ENCODE measurements at regions not wholly inside any gene's neighbourhood (a gene's known extent, or its start where the extent isn't known, plus 50 kb on each side); places are given as distances from the start of the nearest gene placed in this dataset.
A peak's percentile ranks its signal among the peaks of the same experiment; 100 is the strongest.

DNA sequence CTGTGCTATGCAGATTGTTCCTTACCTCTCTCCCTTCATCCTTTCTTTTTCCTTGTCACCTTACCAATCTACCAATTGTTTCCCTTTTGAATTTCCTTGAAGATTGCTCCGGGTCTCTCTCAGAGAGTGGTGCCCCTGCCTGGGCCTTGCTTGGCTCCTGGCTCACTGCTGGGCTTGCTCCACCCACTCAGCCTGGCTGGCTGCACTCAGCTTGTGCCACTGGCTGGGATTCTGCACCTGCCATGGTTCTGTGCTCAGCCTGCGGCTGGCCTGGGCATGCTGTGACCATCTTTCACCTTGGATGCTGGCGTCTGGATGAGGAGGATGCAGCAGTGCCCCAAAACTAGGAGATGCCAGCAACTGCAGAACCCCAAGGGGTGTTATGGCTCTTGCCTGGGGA lies 463.9 kb upstream of the CXADR start:
- DNase-seq, result no peak
- Histone ChIP-seq H3K27me3 (no peaks in the 10 kb centered on the region), H3K4me1 (peaks cover 0 to 3% (median 0%) of the 10 kb centered on the region in 12 donors), H3K4me3 (no peak overlapping the region), H3K9me3 (peaks cover 0 to 14% (median 0%) of the 10 kb centered on the region in 12 donors), H3K36me3 (no peaks in the 10 kb centered on the region), H3K27ac (no peak overlapping the region)
- ATAC-seq, result no peak
- 67 to 89% (median 74%) methylated on average over 3 of the region's 3 CpGs for WGBS, 4 donors
- TF ChIP-seq, protein P1, sequence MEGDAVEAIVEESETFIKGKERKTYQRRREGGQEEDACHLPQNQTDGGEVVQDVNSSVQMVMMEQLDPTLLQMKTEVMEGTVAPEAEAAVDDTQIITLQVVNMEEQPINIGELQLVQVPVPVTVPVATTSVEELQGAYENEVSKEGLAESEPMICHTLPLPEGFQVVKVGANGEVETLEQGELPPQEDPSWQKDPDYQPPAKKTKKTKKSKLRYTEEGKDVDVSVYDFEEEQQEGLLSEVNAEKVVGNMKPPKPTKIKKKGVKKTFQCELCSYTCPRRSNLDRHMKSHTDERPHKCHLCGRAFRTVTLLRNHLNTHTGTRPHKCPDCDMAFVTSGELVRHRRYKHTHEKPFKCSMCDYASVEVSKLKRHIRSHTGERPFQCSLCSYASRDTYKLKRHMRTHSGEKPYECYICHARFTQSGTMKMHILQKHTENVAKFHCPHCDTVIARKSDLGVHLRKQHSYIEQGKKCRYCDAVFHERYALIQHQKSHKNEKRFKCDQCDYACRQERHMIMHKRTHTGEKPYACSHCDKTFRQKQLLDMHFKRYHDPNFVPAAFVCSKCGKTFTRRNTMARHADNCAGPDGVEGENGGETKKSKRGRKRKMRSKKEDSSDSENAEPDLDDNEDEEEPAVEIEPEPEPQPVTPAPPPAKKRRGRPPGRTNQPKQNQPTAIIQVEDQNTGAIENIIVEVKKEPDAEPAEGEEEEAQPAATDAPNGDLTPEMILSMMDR (IDR thresholded peaks at IDR 0.05), result no peak
- TF ChIP-seq POLR2A (IDR thresholded peaks at IDR 0.05), result no peak
- intact Hi-C loops (cut with DNase I), result loop anchor here in 3 of 10 donors (10.0 kb wide), 3 partner anchors 964 to 1154 kb away; no protein-coding TSS in a partner anchor

GRCh38 chr21:17050156-17050555 lies 462.7 kb upstream of the CXADR start:
- peaks cover 0 to 14% (median 0%) of the 10 kb centered on the region in 12 donors for H3K9me3 ChIP-seq
- no peak overlapping the region for H3K27ac ChIP-seq
- no peaks in the 10 kb centered on the region for H3K27me3 ChIP-seq
- TF ChIP-seq, protein P1 (IDR thresholded peaks at IDR 0.05), result no peak
- no peak for TF ChIP-seq POLR2A (IDR thresholded peaks at IDR 0.05)
- ATAC-seq, result no peak
- H3K36me3 ChIP-seq, result no peaks in the 10 kb centered on the region
- H3K4me3 ChIP-seq, result no peak overlapping the region
- H3K4me1 ChIP-seq, result peaks cover 0 to 3% (median 0%) of the 10 kb centered on the region in 12 donors
- intact Hi-C loops (cut with DNase I), result loop anchor here in 1 of 10 donors (10.0 kb wide), 1 partner anchor 975 kb away; no protein-coding TSS in a partner anchor
- DNase-seq, result no peak
- 76 to 84% (median 83%) methylated on average over 1 of the region's 1 CpG for WGBS, 4 donors

DNA sequence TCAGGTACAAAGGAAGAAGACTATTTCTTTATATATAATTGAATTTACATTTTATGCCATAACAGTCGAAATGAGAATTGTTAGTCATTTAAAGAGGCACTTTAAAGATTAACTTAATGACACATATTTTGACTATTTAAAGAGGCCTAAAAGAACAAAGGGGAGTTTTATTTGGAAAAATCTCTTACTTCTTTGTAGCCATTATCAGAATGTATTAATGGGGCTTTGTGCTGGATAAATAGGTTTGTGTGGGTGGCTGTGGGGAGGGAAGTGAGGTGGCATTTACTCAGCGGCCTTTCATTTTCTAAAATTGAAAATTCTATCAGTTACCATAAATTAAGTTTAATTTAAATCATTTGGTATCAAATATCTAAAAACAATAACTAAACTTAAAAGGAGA lies 462.2 kb upstream of the CXADR start:
- no peaks in the 10 kb centered on the region for H3K27me3 ChIP-seq
- peaks cover 0 to 3% (median 0%) of the 10 kb centered on the region in 12 donors for H3K4me1 ChIP-seq
- H3K27ac ChIP-seq, result no peak overlapping the region
- ATAC-seq (no peak), DNase-seq (no peak)
- TF ChIP-seq, protein P1 (IDR thresholded peaks at IDR 0.05), result no peak
- no peak for TF ChIP-seq POLR2A (IDR thresholded peaks at IDR 0.05)
- no peaks in the 10 kb centered on the region for H3K36me3 ChIP-seq
- WGBS, 4 donors, result 79 to 87% (median 84%) methylated on average over 2 of the region's 2 CpGs
- intact Hi-C loops (cut with DNase I), result loop anchor here in 1 of 10 donors (10.0 kb wide), 1 partner anchor 976 kb away; no protein-coding TSS in a partner anchor
- H3K4me3 ChIP-seq, result no peak overlapping the region
- peaks cover 0 to 14% (median 0%) of the 10 kb centered on the region in 12 donors for H3K9me3 ChIP-seq

- TF ChIP-seq POLR2A (IDR thresholded peaks at IDR 0.05), result no peak
- TF ChIP-seq, protein P1 (IDR thresholded peaks at IDR 0.05), result no peak
- Histone ChIP-seq H3K27me3 (no peaks in the 10 kb centered on the region), H3K36me3 (no peaks in the 10 kb centered on the region), H3K4me1 (peaks cover 0 to 3% (median 0%) of the 10 kb centered on the region in 12 donors), H3K9me3 (peaks cover 0 to 14% (median 0%) of the 10 kb centered on the region in 12 donors), H3K27ac (no peak overlapping the region), H3K4me3 (no peak overlapping the region)
- DNase-seq (no peak), ATAC-seq (peak in 1 of 4 donors; percentile 47)
- intact Hi-C loops (cut with DNase I), result loop anchor here in 1 of 10 donors (10.0 kb wide), 1 partner anchor 976 kb away; no protein-coding TSS in a partner anchor
- 50 to 65% (median 53%) methylated on average over 3 of the region's 3 CpGs for WGBS, 4 donors
Measured at GRCh38 chr21:17051054-17051453, 461.8 kb upstream of the CXADR start.

All from heart left ventricle (tissue), 16 donors.